ENCODE measurements at regions not wholly inside any gene's neighbourhood (a gene's known extent, or its start where the extent isn't known, plus 50 kb on each side); places are given as distances from the start of the nearest gene placed in this dataset.

DNA sequence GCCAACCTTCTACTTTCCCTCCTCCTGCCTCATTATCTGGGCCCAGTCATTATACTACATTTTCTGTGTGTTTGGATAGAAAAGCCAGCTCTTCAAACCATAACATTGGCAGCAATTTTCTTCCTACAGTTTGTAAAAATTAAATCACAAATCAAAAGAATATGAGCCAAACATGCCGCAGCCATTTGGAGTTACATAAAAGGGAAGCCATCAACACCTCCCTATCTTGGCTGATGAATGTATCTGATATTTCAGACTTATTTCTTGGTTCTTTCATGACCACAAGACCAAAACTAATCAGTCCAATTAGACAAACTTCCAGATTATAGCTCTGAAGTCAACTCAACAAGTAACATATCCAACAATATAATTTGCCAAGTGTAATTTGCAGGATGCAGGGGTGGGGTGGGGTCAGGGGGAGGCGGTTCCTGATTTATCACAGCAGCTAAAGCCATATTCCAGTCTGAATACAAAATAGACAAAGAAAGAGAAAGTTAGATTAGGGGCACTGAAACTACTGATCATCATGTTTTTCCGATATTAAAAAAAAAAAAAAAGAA lies 89.4 kb upstream of the CNTLN start:
- Histone ChIP-seq H3K4me3 (no peak overlapping the region), H3K27ac (no peak overlapping the region), H3K27me3 (no peaks in the 10 kb centered on the region), H3K36me3 (no peaks in the 10 kb centered on the region), H3K4me1 (no peaks in the 10 kb centered on the region), H3K9me3 (no peaks in the 10 kb centered on the region)
- intact Hi-C loops (cut with DNase I; ENCODE audit: low total_unique reads): no loop called here
- DNase-seq (ENCODE audit: low spot score in 2 of 2): no peak
- no peak for TF ChIP-seq POLR2A (IDR thresholded peaks at IDR 0.05)
- no peak for TF ChIP-seq POLR2AphosphoS5 (IDR thresholded peaks at IDR 0.05)
- TF ChIP-seq, protein P1, sequence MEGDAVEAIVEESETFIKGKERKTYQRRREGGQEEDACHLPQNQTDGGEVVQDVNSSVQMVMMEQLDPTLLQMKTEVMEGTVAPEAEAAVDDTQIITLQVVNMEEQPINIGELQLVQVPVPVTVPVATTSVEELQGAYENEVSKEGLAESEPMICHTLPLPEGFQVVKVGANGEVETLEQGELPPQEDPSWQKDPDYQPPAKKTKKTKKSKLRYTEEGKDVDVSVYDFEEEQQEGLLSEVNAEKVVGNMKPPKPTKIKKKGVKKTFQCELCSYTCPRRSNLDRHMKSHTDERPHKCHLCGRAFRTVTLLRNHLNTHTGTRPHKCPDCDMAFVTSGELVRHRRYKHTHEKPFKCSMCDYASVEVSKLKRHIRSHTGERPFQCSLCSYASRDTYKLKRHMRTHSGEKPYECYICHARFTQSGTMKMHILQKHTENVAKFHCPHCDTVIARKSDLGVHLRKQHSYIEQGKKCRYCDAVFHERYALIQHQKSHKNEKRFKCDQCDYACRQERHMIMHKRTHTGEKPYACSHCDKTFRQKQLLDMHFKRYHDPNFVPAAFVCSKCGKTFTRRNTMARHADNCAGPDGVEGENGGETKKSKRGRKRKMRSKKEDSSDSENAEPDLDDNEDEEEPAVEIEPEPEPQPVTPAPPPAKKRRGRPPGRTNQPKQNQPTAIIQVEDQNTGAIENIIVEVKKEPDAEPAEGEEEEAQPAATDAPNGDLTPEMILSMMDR (IDR thresholded peaks at IDR 0.05): no peak

DNA sequence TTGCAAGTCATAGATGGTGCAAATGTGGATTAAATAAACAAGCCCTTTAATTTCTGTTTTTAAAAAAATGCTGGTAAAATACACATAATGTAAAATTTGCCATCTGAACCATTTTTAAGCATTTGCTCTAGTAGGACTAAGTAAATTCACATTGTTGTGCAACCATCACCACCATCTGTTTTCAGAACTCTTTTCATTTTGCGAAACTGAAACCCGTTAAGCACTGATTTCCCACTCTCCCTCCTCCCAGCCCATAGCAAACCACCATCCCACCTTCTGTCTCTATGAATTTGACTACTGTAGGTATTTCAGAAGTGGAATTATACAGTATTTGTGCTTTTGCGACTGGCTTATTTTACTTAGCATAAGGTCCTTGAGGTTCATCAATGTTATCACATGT lies 103.3 kb upstream of the CNTLN start:
- no peaks in the 10 kb centered on the region for H3K27me3 ChIP-seq
- H3K9me3 ChIP-seq: peaks cover 0 to 7% of the 10 kb centered on the region in 2 donors
- no peak for DNase-seq (ENCODE audit: low spot score in 2 of 2)
- no peaks in the 10 kb centered on the region for H3K4me1 ChIP-seq
- H3K27ac ChIP-seq: no peak overlapping the region
- H3K4me3 ChIP-seq: no peak overlapping the region
- H3K36me3 ChIP-seq: no peaks in the 10 kb centered on the region
- TF ChIP-seq, protein P1 (IDR thresholded peaks at IDR 0.05): no peak
- TF ChIP-seq POLR2A (IDR thresholded peaks at IDR 0.05): no peak
- no peak for TF ChIP-seq POLR2AphosphoS5 (IDR thresholded peaks at IDR 0.05)
- intact Hi-C loops (cut with DNase I; ENCODE audit: low total_unique reads): no loop called here

DNA sequence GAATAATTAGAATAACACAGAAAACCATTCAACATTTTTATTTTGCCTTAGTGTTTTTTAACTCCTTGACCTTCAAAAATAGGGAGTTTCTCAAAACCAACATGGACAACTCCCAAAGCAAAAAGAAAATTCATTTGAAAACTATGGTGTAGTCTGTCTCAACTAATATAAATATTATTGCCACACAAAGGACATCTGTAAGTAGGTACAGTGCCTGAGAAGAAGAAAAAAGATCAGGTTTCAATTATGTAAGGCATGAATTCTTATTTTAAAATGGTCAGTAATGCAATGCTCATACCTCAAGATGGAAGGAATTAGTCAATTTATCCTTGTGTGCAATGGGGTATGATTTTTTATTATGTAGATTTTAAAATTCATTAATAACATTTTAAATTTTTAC lies 109.6 kb upstream of the CNTLN start:
- no peak overlapping the region for H3K4me3 ChIP-seq
- H3K27ac ChIP-seq: no peak overlapping the region
- H3K27me3 ChIP-seq: no peaks in the 10 kb centered on the region
- no peaks in the 10 kb centered on the region for H3K36me3 ChIP-seq
- H3K9me3 ChIP-seq: peaks cover 0 to 8% of the 10 kb centered on the region in 2 donors
- no peaks in the 10 kb centered on the region for H3K4me1 ChIP-seq
- intact Hi-C loops (cut with DNase I; ENCODE audit: low total_unique reads): no loop called here
- no peak for DNase-seq (ENCODE audit: low spot score in 2 of 2)
- TF ChIP-seq POLR2AphosphoS5 (IDR thresholded peaks at IDR 0.05) (no peak), POLR2A (IDR thresholded peaks at IDR 0.05) (no peak)
- TF ChIP-seq, protein P1 (IDR thresholded peaks at IDR 0.05): no peak

DNA sequence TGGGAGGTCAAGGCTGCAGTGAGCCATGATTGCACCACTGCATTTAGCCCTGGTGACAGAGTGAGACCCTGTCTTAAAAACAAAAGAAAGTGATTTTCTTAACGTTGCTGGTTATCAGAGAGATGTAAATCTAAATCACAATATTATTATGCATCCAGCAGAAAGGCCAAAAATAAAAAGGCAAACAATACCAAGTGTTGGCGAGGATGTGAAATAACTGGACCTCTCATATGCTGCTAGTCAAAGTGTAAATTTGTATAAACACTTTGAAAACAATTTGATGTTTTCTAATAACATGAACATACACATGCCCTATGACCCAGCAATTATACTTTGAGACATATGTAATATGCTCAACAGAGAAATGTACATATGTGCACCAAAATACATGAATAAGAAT lies 110.7 kb upstream of the CNTLN start:
- H3K4me1 ChIP-seq: no peaks in the 10 kb centered on the region
- no peaks in the 10 kb centered on the region for H3K27me3 ChIP-seq
- no peaks in the 10 kb centered on the region for H3K36me3 ChIP-seq
- intact Hi-C loops (cut with DNase I; ENCODE audit: low total_unique reads): no loop called here
- TF ChIP-seq POLR2AphosphoS5 (IDR thresholded peaks at IDR 0.05): no peak
- TF ChIP-seq, protein P1 (IDR thresholded peaks at IDR 0.05): no peak
- no peak for TF ChIP-seq POLR2A (IDR thresholded peaks at IDR 0.05)
- H3K27ac ChIP-seq: no peak overlapping the region
- H3K4me3 ChIP-seq: no peak overlapping the region
- H3K9me3 ChIP-seq: peaks cover 0 to 8% of the 10 kb centered on the region in 2 donors
- no peak for DNase-seq (ENCODE audit: low spot score in 2 of 2)

DNA sequence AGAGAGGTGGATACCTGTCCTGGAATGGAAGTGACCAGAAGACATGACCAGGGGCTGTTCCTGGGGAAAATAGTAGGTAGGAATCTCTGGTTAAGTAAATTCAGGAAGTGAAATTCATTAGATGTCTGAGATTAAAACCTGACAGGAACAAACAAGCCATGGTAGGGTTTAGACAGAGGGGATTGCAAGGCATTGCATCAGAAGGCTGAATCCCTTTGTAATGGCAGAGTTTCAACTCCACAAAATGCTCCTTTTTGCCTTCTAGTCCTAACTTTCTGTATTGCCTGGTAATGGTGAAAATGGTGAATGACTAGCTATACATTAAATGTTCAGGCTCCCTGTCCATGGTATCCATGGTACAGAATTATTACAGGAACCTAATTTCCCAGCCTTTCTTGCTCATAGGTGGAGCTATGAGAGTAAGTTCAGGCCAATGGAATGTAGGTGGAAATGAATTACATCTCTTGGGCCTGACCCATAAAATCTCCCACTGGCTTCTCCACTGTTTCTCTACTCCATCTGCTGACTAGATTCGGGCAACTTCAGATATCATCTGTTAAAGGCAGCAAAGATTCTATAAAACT lies 113.4 kb upstream of the CNTLN start:
- H3K4me1 ChIP-seq: no peaks in the 10 kb centered on the region
- H3K27ac ChIP-seq: no peak overlapping the region
- no peaks in the 10 kb centered on the region for H3K36me3 ChIP-seq
- no peak overlapping the region for H3K4me3 ChIP-seq
- peaks cover 0 to 8% of the 10 kb centered on the region in 2 donors for H3K9me3 ChIP-seq
- no peak for DNase-seq (ENCODE audit: low spot score in 2 of 2)
- no peaks in the 10 kb centered on the region for H3K27me3 ChIP-seq
- TF ChIP-seq POLR2AphosphoS5 (IDR thresholded peaks at IDR 0.05) (no peak), POLR2A (IDR thresholded peaks at IDR 0.05) (no peak)
- TF ChIP-seq, protein P1 (IDR thresholded peaks at IDR 0.05): no peak
- intact Hi-C loops (cut with DNase I; ENCODE audit: low total_unique reads): no loop called here

Data from breast epithelium (tissue), 4 donors.